GM19463 (cell line): ENCODE measurements at regions not wholly inside any gene's neighbourhood (a gene's known extent, or its start where the extent isn't known, plus 50 kb on each side); places are given as distances from the start of the nearest gene placed in this dataset.

ENCODE experiments used
- ATAC-seq: cut with Tn5 transposase; IDR thresholded peaks from one replicate; pipeline ENCODE4 v1.9.1; 2021; ENCODE audit warnings: mild to moderate bottlenecking, moderate library complexity; ENCODE audit not compliant: unreplicated experiment

GRCh38 chr6:133630651-133631050, 258.3 kb upstream of the TCF21 start:
- ATAC-seq: no peak

- no peak for ATAC-seq
Observed at GRCh38 chr6:133631421-133631820, 257.5 kb upstream of the TCF21 start.

GRCh38 chr6:133632206-133632605, 256.7 kb upstream of the TCF21 start:
- no peak for ATAC-seq

GRCh38 chr6:133632906-133633305, 256.0 kb upstream of the TCF21 start:
- ATAC-seq: no peak

- ATAC-seq: no peak
Observed at GRCh38 chr6:133634474-133634873, 254.4 kb upstream of the TCF21 start.

- ATAC-seq: no peak
Observed at GRCh38 chr6:133635447-133635846, 253.5 kb upstream of the TCF21 start.

GRCh38 chr6:133637436-133637835, 251.5 kb upstream of the TCF21 start:
- no peak for ATAC-seq

GRCh38 chr6:133637874-133638273, 251.0 kb upstream of the TCF21 start:
- no peak for ATAC-seq

GRCh38 chr6:133641104-133641503, 247.8 kb upstream of the TCF21 start:
- no peak for ATAC-seq

- ATAC-seq: no peak
Observed at GRCh38 chr6:133644548-133644891, 244.4 kb upstream of the TCF21 start.

- no peak for ATAC-seq
Observed at GRCh38 chr6:133644892-133645619, 243.9 kb upstream of the TCF21 start.

- no peak for ATAC-seq
Observed at GRCh38 chr6:133645966-133646740, 242.8 kb upstream of the TCF21 start.

GRCh38 chr6:133648581-133648980, 240.3 kb upstream of the TCF21 start:
- ATAC-seq: no peak

- no peak for ATAC-seq
Observed at GRCh38 chr6:133671376-133671775, 217.5 kb upstream of the TCF21 start.

GRCh38 chr6:133673056-133673455, 215.9 kb upstream of the TCF21 start:
- no peak for ATAC-seq

GRCh38 chr6:133674661-133675060, 214.3 kb upstream of the TCF21 start:
- no peak for ATAC-seq

- no peak for ATAC-seq
Observed at GRCh38 chr6:133680994-133681393, 207.9 kb upstream of the TCF21 start.

GRCh38 chr6:133681891-133682290, 207.0 kb upstream of the TCF21 start:
- no peak for ATAC-seq

GRCh38 chr6:133682506-133683307, 206.2 kb upstream of the TCF21 start:
- no peak for ATAC-seq

- no peak for ATAC-seq
Observed at GRCh38 chr6:133683308-133683580, 205.7 kb upstream of the TCF21 start.

- no peak for ATAC-seq
Observed at GRCh38 chr6:133683606-133684005, 205.3 kb upstream of the TCF21 start.
